Inferior parietal cortex (tissue), 1 donor: ENCODE measurements at regions not wholly inside any gene's neighbourhood (a gene's known extent, or its start where the extent isn't known, plus 50 kb on each side); places are given as distances from the start of the nearest gene placed in this dataset.

Experiments
- DNase-seq: peaks from one replicate; pipeline ENCODE4 v3.0.0-alpha.2; 2016; ENCODE audit errors: extremely low spot score

DNA sequence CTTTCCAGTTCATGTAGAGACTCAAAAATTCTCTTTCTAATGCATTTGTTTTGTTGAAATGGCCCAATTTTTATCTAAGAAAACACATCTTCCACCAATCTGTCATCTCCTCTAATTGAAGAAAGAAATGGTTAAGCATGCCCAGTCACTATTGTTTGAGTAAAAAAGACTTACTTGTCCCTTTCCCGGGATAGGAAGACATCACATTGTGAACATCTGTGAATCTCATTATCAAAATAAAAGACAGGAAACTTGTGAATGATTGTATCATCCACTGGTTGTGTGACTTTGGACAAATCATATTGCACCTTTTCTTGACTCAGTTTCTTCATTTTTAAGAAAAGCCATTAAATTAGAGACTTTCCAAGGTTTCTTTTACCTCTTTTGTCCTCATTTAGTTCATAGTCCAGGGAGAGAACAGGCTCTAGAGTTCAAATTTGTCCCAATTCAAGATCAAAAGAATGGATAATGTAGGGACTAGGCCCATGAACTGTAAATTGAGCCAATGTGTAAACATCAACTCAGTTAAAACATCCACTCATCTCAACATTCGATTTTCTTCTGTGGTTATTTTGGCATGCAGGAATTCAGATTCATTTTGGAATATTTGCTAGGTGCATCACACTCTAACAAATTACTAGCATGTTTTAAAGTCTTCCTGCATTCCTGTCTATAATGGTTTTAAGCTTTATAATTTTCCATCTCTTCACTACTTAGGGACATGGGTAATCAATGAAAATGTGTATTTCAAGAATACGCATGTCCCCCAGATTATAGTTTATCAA is 838.0 kb upstream of the WWC1 start:
- DNase-seq: no peak

DNA sequence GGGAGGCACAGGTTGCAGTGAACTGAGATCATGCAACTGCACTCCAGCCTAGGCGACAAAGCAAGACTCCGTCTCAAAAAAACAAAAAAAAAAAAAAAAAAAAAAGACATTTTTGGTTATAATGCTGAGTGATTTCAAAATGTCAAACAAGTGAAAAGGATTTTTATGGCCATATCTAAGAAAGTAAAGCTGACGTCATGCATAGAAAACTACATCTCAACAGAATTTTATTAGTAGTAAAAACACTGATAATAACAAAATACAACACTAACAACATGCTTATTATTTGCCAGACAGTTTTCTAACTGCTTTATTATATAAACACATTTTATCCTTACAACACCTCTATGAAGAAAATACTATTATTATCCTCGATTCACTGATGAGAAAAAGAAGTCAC is 833.0 kb upstream of the WWC1 start:
- no peak for DNase-seq

DNA sequence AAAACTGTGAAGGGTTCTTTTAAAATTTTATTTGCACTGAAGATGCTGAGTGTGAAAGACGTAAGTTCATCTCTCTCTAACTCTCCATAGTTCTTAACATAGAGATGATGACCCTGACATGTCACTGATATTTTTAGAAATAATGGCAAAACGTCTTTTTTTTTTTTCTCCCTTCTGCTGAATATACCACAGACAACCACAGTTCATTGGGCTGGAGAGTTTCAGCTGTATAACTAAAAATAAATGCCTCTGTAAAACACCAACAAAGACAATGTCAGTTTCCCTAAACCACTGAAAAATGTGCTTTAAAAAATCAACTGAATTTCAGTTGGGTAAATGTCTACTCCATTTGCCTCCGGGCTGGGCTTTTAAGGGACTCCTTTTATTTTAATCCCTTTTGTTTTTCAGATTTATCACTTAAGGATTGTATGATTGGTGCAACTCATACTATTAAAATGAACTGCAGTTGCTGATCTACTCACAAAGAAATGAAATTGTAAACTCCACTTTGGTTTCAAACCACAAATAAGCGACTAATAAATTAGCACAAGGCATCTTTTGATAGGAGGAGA is 830.9 kb upstream of the WWC1 start:
- no peak for DNase-seq

DNA sequence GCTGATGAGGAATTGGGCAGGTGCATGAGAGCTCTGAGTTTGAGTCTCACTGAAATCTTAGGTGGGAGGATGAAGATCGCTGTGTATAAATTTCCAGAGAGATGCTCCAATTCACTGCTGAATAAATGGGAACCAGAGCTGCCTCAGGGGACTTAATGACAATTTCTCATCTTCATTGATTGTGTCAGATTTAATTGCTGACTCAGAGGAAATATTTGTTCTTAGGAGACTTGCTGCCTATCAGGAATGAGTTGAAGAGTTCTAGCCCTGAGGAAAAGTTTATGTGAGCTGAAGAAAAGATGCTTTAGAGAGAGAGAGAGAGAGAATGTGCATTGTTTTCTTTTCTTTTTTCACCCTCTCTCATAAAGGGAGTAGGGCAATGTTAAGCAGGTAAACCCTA is 827.5 kb upstream of the WWC1 start:
- no peak for DNase-seq

DNA sequence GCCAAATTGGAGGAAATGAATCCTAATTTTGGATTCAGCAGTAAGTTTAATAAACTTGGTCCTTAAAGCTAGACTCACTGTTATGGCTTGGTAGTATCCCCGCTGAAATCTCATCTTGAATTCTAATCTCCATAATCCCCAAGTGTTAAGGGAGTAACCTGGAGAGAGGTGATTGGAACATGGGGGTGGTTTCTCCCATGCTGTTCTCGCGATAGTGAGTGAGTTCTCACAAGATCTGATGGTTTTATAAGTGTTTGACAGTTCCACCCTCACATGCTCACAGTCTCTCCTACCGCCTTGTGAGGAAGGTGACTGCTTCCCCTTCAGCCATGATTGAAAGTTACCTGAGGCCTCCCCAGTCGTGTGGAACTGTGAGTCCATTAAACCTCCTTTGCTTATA is 824.5 kb upstream of the WWC1 start:
- no peak for DNase-seq

DNA sequence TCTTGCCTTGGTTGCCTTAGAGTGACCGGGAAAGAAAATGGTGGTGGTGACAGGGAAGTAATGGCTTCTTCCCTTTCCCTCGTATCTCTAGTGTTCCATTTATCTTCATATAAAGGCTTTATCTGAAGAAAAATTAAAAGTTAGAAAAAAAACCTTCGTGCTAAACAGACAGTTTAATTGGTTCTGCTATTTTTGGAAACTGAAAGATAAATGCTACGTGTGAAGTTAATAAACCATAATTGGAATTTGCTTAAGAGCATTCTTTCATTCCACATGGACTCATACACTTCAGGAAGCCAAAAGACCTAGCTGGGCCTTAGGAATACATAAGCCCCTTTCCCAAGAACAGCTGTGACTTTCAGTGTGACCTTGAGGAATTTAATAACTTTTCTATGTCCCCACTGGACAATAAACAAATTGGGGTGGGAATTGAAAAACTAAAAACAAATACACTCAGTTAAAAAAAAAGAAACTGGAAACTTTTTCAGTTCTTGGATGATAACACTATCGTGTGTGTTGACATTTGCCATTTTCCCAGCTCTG is 818.8 kb upstream of the WWC1 start:
- DNase-seq: no peak

DNA sequence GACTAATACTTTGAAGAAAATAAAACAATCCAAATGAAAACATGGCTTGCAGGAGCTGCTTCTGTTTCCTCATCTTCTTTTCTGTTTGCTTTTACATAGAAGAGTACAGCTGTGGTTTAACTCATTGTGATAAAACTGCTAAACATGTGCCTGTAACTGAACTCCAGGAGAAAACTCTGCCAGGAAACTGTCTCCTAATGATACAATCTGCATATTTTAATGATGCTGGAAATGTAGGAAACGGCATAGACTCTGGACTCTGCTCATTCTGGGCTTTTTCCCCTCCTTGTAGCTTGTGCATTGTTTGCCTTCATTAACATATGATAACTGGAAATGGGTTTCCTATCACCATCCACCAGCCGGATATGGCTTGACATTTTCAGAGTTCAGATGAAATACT is 813.3 kb upstream of the WWC1 start:
- DNase-seq: no peak

DNA sequence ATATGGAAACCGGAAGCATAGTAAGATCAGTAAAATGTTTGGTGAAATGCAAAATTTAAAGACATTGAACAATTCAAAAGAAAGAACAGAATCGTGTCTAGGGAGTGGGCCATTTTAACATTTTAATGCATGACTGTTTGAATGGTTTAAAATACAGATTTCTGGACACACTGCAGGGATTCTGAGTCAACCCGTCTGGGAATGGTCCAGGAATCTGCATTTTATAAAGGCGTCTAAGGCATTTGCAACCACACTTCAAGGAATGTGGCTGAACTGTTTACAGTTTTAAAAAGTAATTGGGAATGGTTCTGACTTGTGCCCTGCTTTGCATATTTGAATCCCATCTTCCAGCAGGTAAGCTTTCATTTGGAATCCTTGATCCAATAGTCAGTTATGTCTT is 811.7 kb upstream of the WWC1 start:
- no peak for DNase-seq

DNA sequence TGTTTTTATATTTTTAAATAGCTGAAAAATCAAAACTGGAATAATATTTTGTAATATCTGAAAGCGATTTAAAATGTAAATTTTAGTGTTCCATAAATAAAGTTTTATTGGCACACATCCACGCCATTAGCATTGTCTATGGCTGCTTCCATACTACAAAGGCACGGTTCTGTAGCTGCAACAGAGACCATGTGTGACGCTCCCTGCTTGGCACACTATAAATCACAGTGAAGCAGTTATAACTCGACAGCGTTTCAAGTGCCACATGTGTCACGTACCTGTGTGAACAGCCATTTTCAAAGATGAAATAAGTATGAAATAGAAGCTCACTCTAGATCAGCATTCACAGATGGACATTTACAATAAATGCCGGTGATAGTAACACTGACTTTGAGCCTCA is 810.1 kb upstream of the WWC1 start:
- DNase-seq: no peak

DNA sequence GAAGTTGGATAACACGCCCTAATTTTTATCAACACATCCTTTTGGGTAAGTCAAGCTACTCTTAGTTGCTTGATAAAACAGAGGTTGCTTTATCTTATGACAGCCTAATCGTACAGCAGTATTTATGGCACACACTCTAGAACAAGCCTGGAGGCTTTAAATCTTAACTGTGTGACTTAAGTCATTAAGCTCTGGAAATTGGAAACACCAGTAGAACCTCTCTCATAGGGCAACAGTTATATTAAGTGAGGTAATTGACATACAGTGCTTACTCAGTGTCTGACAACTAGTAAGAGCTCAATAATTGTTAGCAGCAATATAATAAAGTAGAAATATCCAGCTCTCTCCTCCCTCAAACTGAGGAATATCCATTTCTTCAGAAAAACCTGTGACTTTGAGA is 808.9 kb upstream of the WWC1 start:
- no peak for DNase-seq

DNA sequence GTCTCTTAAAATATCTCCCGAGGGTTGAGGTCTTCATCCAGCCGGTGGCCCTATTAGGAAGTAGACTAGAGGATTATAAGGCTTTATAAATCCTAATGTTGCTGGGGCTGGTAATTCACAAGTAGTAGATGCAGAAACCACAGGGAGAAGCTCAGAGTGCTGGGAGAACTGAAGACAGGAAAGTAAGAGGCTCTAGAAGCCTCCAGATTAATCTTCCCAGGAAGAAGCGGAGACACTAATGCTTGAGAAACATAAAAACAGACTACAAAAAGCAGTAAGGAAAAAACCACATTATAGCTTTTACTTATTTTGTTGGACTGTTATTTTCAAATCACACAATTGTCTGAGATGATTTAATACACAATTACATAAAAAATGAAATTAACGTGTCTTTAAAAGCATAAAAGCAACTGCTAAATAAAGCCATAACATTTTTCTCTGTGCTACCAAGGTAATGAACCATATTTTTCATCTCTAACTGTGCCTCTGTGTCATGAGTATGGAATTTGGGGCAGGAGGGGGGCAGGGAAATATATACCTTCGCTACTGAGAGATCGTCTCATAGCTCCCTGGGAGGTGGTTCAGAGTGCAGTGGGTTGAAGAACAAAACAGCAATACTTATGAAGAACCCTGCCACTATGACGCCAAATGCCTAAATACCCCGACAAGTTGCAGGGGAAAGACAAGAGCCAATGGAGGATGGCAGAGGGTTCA is 806.2 kb upstream of the WWC1 start:
- no peak for DNase-seq

DNA sequence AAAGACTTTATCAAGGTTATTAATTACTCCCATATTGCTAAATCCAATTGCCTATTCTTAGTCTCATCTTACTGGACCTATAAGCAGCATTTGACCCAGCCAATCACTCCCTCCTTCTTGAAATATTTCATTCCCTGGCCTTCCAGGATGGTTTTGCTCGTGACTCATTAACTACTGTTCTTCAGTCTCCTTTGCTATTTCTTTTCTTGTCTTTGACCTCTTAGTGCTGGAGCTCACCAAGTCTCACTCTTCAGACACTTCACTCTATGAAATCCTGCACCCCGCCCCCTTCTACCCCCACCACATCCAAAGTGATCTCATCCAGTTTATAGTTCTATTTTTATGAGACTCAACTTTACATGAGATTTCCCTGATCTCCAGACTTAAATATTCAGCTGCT is 803.1 kb upstream of the WWC1 start:
- no peak for DNase-seq

DNA sequence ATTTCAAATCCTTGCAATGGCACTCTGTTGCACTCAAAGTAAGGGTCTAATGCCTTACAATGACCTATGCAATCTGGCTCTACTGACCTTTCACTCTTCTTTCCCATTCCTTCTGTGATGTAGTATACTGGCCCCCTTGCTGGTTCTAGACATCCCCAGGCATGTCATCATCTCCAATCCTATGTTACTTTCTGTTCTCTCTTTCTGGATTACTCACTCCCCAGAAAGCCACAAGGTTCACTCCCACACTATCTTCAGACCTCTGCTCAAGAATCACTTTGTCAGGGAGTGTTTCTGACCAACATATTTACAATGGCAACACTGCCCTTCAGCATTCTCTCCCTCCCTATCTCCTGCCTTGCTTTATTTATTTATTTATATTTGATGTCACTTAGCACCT is 802.2 kb upstream of the WWC1 start:
- no peak for DNase-seq

DNA sequence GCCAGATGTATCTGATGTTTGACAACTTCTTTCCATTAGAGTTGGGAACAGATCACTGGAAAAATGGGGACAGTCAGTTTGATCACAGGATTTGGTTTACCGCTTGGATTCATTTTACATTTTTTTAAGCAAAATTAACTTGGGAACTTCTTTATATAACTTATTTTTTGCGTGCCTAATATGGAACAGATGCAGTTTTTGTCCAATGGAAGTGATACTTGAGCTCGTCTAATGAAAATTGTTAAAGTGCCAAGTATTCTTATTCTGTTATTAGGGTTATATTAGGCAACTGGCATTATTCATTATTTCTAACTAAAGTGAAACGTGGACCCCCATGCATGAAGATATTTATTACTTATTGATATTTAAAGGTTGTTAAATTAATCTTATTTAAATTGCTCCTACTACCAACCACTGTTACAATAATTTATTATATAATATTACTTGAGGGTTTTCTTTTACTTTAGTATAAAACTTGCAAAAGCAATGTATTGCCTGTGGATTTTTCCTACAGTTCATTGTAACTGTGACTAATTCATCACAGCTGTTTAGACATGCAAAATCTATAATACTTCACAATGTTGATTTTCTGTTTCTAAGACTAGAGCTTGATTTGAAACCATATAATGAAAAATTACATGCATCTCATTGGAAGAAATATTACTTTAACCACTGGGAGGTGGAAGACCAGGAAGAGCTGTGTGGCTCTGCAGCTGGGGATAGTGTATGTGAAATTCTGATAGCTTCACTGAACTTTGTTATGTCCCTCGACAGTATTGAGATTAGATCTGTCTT is 787.3 kb upstream of the WWC1 start:
- no peak for DNase-seq

DNA sequence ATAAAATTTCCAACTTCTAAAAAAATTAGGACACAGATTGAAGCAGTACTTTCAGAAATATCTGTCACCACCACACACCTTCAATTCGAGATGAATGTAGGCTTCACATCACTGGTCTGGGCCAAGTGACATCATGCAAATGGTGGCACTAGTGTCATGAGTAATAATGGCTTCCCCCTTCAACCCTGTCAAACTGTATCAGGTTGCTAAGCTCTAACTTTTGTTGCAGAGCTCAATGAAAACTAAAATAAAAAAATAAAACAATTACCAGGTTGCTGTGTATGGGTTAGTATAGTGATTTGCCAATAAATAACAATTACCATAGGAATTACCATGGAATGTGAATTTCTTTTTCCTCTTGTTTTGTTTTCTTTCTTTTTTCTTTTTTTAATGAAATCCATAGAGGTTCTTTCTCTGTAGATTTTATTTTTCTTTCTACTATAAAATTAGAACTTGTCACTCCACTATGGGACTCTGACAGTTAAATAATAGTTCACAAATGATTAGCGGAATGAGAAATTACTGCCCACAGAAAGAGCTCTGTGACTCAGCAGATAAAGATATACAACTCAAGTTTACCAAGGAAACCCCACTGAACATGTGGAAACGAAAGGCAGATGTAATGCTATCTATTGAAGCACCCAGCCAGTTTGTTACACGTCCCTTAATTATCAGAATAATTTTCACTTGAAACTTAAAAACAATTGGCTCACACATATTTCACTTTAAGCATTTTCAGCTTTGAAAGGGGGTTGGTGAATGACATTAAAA is 783.8 kb upstream of the WWC1 start:
- DNase-seq: no peak

DNA sequence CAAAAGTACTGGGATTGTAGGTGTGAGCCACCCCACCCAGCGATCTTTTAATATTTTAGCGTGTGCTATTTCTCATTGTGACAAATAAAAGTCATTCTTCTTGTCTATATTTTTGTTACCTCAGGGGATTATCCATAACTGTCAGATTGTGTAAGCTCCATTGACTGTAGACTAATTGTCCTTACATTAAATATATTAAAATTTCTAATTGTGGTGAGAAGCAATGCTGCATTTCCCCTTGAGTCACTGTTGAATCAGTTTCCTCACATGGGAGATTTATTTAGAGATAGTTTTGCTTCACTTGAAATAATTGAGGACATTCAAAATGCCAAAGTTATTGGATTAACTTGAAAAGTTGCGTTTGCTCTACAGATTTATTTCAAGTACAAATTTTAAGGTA is 782.4 kb upstream of the WWC1 start:
- no peak for DNase-seq

DNA sequence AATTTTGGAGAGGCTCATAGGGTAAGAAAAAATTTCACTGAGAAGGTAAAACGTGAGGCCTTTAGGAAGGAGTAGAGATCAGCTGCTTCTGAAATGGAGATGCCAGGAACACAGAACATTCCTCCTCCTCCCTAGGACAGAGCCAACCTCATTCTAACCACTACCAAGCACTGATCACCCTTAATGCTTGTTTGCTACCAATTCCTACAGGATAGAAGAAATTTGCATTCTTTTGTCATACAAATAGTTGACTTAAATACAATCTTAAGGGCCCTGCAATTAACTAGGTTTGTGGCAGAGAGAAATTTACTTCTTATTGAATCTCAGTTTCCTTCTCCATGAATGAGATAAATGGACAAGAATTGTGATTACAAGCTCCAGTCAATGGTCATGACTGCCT is 780.2 kb upstream of the WWC1 start:
- no peak for DNase-seq

DNA sequence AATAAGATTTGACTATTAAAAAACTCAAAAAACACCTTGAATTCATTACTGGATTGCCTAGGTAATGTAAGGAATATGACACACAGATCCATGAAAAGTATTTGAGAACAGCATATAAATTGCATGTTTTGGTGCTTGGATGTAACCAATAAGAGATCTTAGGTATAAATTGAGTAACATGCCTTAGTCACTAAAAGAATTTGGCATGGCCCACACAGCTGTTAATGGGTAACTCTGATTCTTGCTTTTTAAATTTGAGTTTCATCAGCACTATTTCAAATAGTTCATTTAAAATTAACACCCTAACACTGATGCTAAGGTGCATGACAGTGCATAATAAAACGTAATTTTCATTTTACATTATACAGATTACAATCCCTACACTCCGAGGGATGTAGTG is 779.3 kb upstream of the WWC1 start:
- no peak for DNase-seq

DNA sequence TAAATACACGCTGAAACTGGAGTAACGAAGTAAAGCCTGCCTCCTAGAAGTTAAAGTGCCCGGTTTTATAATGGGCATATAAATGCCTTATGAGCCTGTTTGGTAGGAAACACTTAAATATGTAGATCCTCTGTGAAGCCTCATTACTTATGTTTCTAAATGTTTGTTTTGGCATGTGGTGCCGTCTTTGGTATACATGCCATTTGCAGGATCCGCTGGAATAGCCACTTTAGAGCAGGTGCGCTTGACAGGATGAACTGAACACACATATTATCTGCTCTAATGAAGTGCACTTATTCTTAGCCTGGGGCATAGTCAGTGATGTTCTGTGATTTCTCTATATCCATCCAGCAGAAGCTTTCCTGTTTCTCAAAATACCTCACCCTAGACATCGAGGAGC is 778.1 kb upstream of the WWC1 start:
- DNase-seq: no peak

DNA sequence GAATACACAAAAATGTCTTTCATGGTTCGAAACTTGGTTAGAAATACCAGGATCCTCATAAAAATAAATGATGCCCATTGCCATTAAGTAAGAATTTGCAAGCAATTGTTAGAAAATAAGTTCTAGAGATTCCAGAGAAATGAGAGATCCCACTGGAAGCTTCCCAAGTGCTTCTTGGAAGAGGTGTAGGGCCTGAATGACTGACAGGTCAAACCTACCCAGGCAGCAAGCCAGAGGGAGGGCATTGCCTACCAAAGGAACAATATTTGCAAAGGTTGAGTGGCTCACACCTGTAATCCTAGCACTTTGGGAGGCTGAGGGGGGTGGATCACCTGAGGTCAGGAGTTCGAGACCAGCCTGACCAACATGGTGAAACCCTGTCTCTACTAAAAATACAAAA is 777.0 kb upstream of the WWC1 start:
- DNase-seq: no peak

DNA sequence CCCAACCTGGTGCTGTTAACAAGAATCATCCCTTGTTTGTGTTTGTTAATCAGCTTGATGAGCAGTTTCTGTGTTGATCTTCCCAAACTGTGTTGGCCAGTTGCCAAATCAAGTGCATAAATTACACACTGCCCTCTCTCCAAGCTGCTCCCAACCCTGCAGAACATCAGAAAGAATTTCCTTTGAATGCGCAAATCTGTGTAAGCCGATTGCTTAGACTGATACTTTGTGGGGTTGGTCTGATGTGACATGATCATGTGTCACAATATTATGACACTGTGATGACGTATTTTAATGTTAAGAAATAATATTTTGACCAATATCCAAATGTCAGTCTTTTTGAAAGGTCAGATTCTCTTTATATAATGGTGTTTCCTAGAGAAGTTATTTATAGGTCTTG is 766.4 kb upstream of the WWC1 start:
- no peak for DNase-seq
